Stimulated activated CD8-positive, alpha-beta memory T cell treated with anti-CD3 and anti-CD28 coated beads, Interleukin-12 subunit alpha, Interleukin-12 subunit beta, amount 100 ng/mL, for 4 hours (primary cell): ENCODE measurements at regions not wholly inside any gene's neighbourhood (a gene's known extent, or its start where the extent isn't known, plus 50 kb on each side); places are given as distances from the start of the nearest gene placed in this dataset.
"Not testable (repeated sequence)": the region's sequence is repeated elsewhere in the genome, so short reads cannot be mapped to it uniquely, and the experiment has no call there.

ENCODE experiments used
- DNase-seq: peaks from one replicate; pipeline ENCODE4 v3.0.0-alpha.2; 2020; ENCODE audit warnings: low read depth

GRCh38 chr10:45118929-45119328 lies 118.2 kb downstream of the ZNF22 start:
- DNase-seq: no peak

- not testable (repeated sequence) for DNase-seq
These were observed 121.6 kb downstream of the ZNF22 start for GRCh38 chr10:45122180-45122860.

- no peak for DNase-seq
These were observed 134.9 kb downstream of the ZNF22 start for GRCh38 chr10:45135443-45136198.

GRCh38 chr10:45136256-45136655 lies 135.5 kb downstream of the ZNF22 start:
- DNase-seq: no peak

- no peak for DNase-seq
These were observed 143.8 kb downstream of the ZNF22 start for GRCh38 chr10:45144326-45145070.

GRCh38 chr10:45145143-45145542 lies 144.4 kb downstream of the ZNF22 start:
- not testable (repeated sequence) for DNase-seq

- DNase-seq: no peak
These were observed 146.3 kb downstream of the ZNF22 start for GRCh38 chr10:45147000-45147399.

GRCh38 chr10:45150997-45151396 lies 150.3 kb downstream of the ZNF22 start:
- no peak for DNase-seq

GRCh38 chr10:45151467-45152214 lies 150.9 kb downstream of the ZNF22 start:
- no peak for DNase-seq

- DNase-seq: no peak
These were observed 152.0 kb downstream of the ZNF22 start for GRCh38 chr10:45152726-45153125.

- DNase-seq: no peak
These were observed 153.8 kb downstream of the ZNF22 start for GRCh38 chr10:45154502-45154901.

GRCh38 chr10:45155784-45156183 lies 155.1 kb downstream of the ZNF22 start:
- no peak for DNase-seq

- no peak for DNase-seq
These were observed 155.1 kb downstream of the OR13A1 start for GRCh38 chr10:45160271-45160670.

GRCh38 chr10:45163315-45163975 lies 152.0 kb downstream of the OR13A1 start:
- no peak for DNase-seq

GRCh38 chr10:45175520-45176118 lies 139.8 kb downstream of the OR13A1 start:
- not testable (repeated sequence) for DNase-seq

GRCh38 chr10:45179691-45180090 lies 135.7 kb downstream of the OR13A1 start:
- no peak for DNase-seq

GRCh38 chr10:45180507-45180906 lies 134.9 kb downstream of the OR13A1 start:
- no peak for DNase-seq

GRCh38 chr10:45180946-45181875 lies 134.2 kb downstream of the OR13A1 start:
- no peak for DNase-seq

- no peak for DNase-seq
These were observed 132.2 kb downstream of the OR13A1 start for GRCh38 chr10:45183174-45183573.
